Glutamatergic neuron (in vitro differentiated cells): ENCODE measurements at regions not wholly inside any gene's neighbourhood (a gene's known extent, or its start where the extent isn't known, plus 50 kb on each side); places are given as distances from the start of the nearest gene placed in this dataset.
A peak's percentile ranks its signal among the peaks of the same experiment; 100 is the strongest.

ENCODE experiments used
- DNase-seq: peaks from one replicate; pipeline ENCODE4 v3.0.0; 2022
- H3K27ac Mint-ChIP-seq: one replicate; pipeline ENCODE4 v1.8.0; 2020; ENCODE audit warnings: mild to moderate bottlenecking, mixed read lengths, inconsistent platforms; ENCODE audit not compliant: unreplicated experiment
- H3K27me3 Mint-ChIP-seq: one replicate; pipeline ENCODE4 v1.8.0; 2020; ENCODE audit warnings: mild to moderate bottlenecking, moderate library complexity, mixed read lengths, inconsistent platforms; ENCODE audit not compliant: unreplicated experiment
- H3K36me3 Mint-ChIP-seq: one replicate; pipeline ENCODE4 v1.8.0; 2020; ENCODE audit warnings: mild to moderate bottlenecking, mixed read lengths, inconsistent platforms; ENCODE audit not compliant: unreplicated experiment
- H3K4me1 Mint-ChIP-seq: one replicate; pipeline ENCODE4 v1.8.0; 2020; ENCODE audit warnings: mild to moderate bottlenecking, low read depth, mixed read lengths, inconsistent platforms; ENCODE audit not compliant: unreplicated experiment
- H3K4me3 Mint-ChIP-seq: one replicate; pipeline ENCODE4 v1.8.0; 2020; ENCODE audit warnings: mild to moderate bottlenecking, mixed read lengths, inconsistent platforms; ENCODE audit not compliant: unreplicated experiment
- H3K9me3 Mint-ChIP-seq: one replicate; pipeline ENCODE4 v1.8.0; 2020; ENCODE audit warnings: mild to moderate bottlenecking, moderate library complexity, mixed read lengths, inconsistent platforms; ENCODE audit not compliant: unreplicated experiment
- CTCF ChIP-seq: fragments of 200-600 bp; sonication (generic); IDR thresholded peaks from one replicate; pipeline ENCODE4 v1.5.0; 2021; ENCODE audit not compliant: partially characterized antibody, unreplicated experiment

- no peak for DNase-seq
- Mint-ChIP-seq H3K4me3 (no peak overlapping the region), H3K27me3 (no peaks in the 10 kb centered on the region), H3K36me3 (no peaks in the 10 kb centered on the region), H3K4me1 (no peaks in the 10 kb centered on the region), H3K27ac (no peak overlapping the region), H3K9me3 (no peaks in the 10 kb centered on the region)
- TF ChIP-seq CTCF: peak; percentile 46
These were observed 388.5 kb downstream of the CNTNAP4 start for GRCh38 chr16:76665571-76666275.

GRCh38 chr16:76668207-76668725, 391.1 kb downstream of the CNTNAP4 start:
- DNase-seq: peak; percentile 55
- H3K27ac Mint-ChIP-seq: no peak overlapping the region
- no peak overlapping the region for H3K4me3 Mint-ChIP-seq
- H3K27me3 Mint-ChIP-seq: no peaks in the 10 kb centered on the region
- H3K9me3 Mint-ChIP-seq: no peaks in the 10 kb centered on the region
- no peak for TF ChIP-seq CTCF
- no peaks in the 10 kb centered on the region for H3K4me1 Mint-ChIP-seq
- no peaks in the 10 kb centered on the region for H3K36me3 Mint-ChIP-seq

GRCh38 chr16:76669288-76669687, 392.1 kb downstream of the CNTNAP4 start:
- Mint-ChIP-seq H3K9me3 (no peaks in the 10 kb centered on the region), H3K27me3 (no peaks in the 10 kb centered on the region), H3K36me3 (no peaks in the 10 kb centered on the region), H3K4me3 (no peak overlapping the region), H3K4me1 (no peaks in the 10 kb centered on the region), H3K27ac (no peak overlapping the region)
- no peak for DNase-seq
- no peak for TF ChIP-seq CTCF

GRCh38 chr16:76670125-76670857, 393.1 kb downstream of the CNTNAP4 start:
- TF ChIP-seq CTCF: no peak
- no peaks in the 10 kb centered on the region for H3K36me3 Mint-ChIP-seq
- no peak for DNase-seq
- no peak overlapping the region for H3K4me3 Mint-ChIP-seq
- H3K9me3 Mint-ChIP-seq: no peaks in the 10 kb centered on the region
- no peaks in the 10 kb centered on the region for H3K4me1 Mint-ChIP-seq
- H3K27me3 Mint-ChIP-seq: no peaks in the 10 kb centered on the region
- no peak overlapping the region for H3K27ac Mint-ChIP-seq

GRCh38 chr16:76676356-76676755, 399.2 kb downstream of the CNTNAP4 start:
- Mint-ChIP-seq H3K36me3 (no peaks in the 10 kb centered on the region), H3K9me3 (no peaks in the 10 kb centered on the region), H3K4me1 (no peaks in the 10 kb centered on the region), H3K27ac (no peak overlapping the region), H3K4me3 (no peak overlapping the region), H3K27me3 (no peaks in the 10 kb centered on the region)
- DNase-seq: no peak
- no peak for TF ChIP-seq CTCF
